Lower lobe of right lung (tissue), 2 donors: ENCODE measurements at regions not wholly inside any gene's neighbourhood (a gene's known extent, or its start where the extent isn't known, plus 50 kb on each side); places are given as distances from the start of the nearest gene placed in this dataset.

Source experiments
- ATAC-seq, 2 donors: fragments of 200-7000 bp; cut with Tn5 transposase; one replicate each; pipeline ENCODE4 v1.9.1; 2020 to 2022; ENCODE audit warnings: mild to moderate bottlenecking in 2 of 2, moderate library complexity in 2 of 2
- DNase-seq: peaks from one replicate; pipeline ENCODE4 v3.0.0-alpha.2; 2020
- H3K27ac ChIP-seq: fragments of 200-600 bp; one replicate; pipeline ENCODE4 v1.8.0; 2022
- H3K27me3 ChIP-seq: fragments of 200-600 bp; one replicate; pipeline ENCODE4 v1.8.0; 2022; ENCODE audit warnings: low read depth
- H3K36me3 ChIP-seq: fragments of 200-600 bp; one replicate; pipeline ENCODE4 v1.8.0; 2022; ENCODE audit warnings: mild to moderate bottlenecking
- H3K4me1 ChIP-seq: fragments of 200-600 bp; one replicate; pipeline ENCODE4 v1.8.0; 2022
- H3K4me3 ChIP-seq: fragments of 200-600 bp; one replicate; pipeline ENCODE4 v1.8.0; 2022; ENCODE audit warnings: mild to moderate bottlenecking
- H3K9me3 ChIP-seq: fragments of 200-600 bp; one replicate; pipeline ENCODE4 v1.8.0; 2022
- CTCF ChIP-seq: fragments of 200-600 bp; IDR thresholded peaks from one replicate; pipeline ENCODE4 v1.8.0; 2022; ENCODE audit warnings: antibody characterized with exemption, mild to moderate bottlenecking
- intact Hi-C: fragments of 100-400 bp; cut with DNase I; formaldehyde crosslinking; loops from one replicate; pipeline ENCODE4 v1.11.0; 2022
- donor health status: DM: no; HTN: yes; CAD: no; lungs with severe emphysema.

- no peaks in the 10 kb centered on the region for H3K9me3 ChIP-seq
- H3K27me3 ChIP-seq, result no peaks in the 10 kb centered on the region
- H3K4me3 ChIP-seq, result no peak overlapping the region
- DNase-seq, result no peak
- no peak overlapping the region for H3K27ac ChIP-seq
- TF ChIP-seq CTCF, result no peak
- ATAC-seq, result no peak
- H3K4me1 ChIP-seq, result no peaks in the 10 kb centered on the region
- no peaks in the 10 kb centered on the region for H3K36me3 ChIP-seq
- intact Hi-C loops, result no loop called here
Measured at GRCh38 chr2:62576276-62576939, 70.4 kb upstream of the TMEM17 start.

- intact Hi-C loops, result no loop called here
- peaks cover 13% of the 10 kb centered on the region for H3K4me1 ChIP-seq
- no peak for DNase-seq
- H3K9me3 ChIP-seq, result no peaks in the 10 kb centered on the region
- H3K4me3 ChIP-seq, result no peak overlapping the region
- no peak for TF ChIP-seq CTCF
- H3K27ac ChIP-seq, result no peak overlapping the region
- no peak for ATAC-seq
- H3K27me3 ChIP-seq, result peaks cover 10% of the 10 kb centered on the region
- H3K36me3 ChIP-seq, result no peaks in the 10 kb centered on the region
Measured at GRCh38 chr2:62573936-62574335, 67.9 kb upstream of the TMEM17 start.

- Histone ChIP-seq H3K4me1 (peaks cover 13% of the 10 kb centered on the region), H3K27ac (no peak overlapping the region), H3K4me3 (no peak overlapping the region), H3K27me3 (peaks cover 10% of the 10 kb centered on the region), H3K9me3 (no peaks in the 10 kb centered on the region), H3K36me3 (no peaks in the 10 kb centered on the region)
- no peak for DNase-seq
- no peak for TF ChIP-seq CTCF
- ATAC-seq, result no peak
- intact Hi-C loops, result no loop called here
Measured at GRCh38 chr2:62573137-62573731, 67.2 kb upstream of the TMEM17 start.

GRCh38 chr2:62570861-62571698 lies 65.1 kb upstream of the TMEM17 start:
- H3K27ac ChIP-seq, result no peak overlapping the region

More at GRCh38 chr2:62570861-62571698, 65.1 kb upstream of the TMEM17 start:
- H3K9me3 ChIP-seq, result no peaks in the 10 kb centered on the region
- TF ChIP-seq CTCF, result no peak
- DNase-seq (peak; percentile 49), ATAC-seq (peak; percentile 34 to 73)
- H3K4me3 ChIP-seq, result peak overlapping the region; percentile 31
- no peaks in the 10 kb centered on the region for H3K36me3 ChIP-seq
- intact Hi-C loops, result no loop called here
- peaks cover 10% of the 10 kb centered on the region for H3K27me3 ChIP-seq
- peaks cover 19% of the 10 kb centered on the region for H3K4me1 ChIP-seq
